Mesothelial cell of epicardium (in vitro differentiated cells): ENCODE measurements at regions not wholly inside any gene's neighbourhood (a gene's known extent, or its start where the extent isn't known, plus 50 kb on each side); places are given as distances from the start of the nearest gene placed in this dataset.

Source experiments
- DNase-seq, 2 experiments: peaks; one replicate each; pipeline ENCODE4 v3.0.0; 2021; ENCODE audit warnings: low spot score in 2 of 2; ENCODE audit not compliant: unreplicated experiment in 2 of 2
- H3K27ac Mint-ChIP-seq: 2 replicates; pipeline ENCODE4 v1.8.0; 2021; ENCODE audit warnings: mixed read lengths
- H3K27me3 Mint-ChIP-seq: 2 replicates; pipeline ENCODE4 v1.8.0; 2021; ENCODE audit warnings: low read depth, mixed read lengths
- H3K36me3 Mint-ChIP-seq: 2 replicates; pipeline ENCODE4 v1.8.0; 2021; ENCODE audit warnings: mixed read lengths
- H3K4me1 Mint-ChIP-seq: 2 replicates; pipeline ENCODE4 v1.8.0; 2021; ENCODE audit warnings: mixed read lengths
- H3K4me3 Mint-ChIP-seq: 2 replicates; pipeline ENCODE4 v1.8.0; 2021; ENCODE audit warnings: mild to moderate bottlenecking, moderate library complexity, mixed read lengths
- H3K9me3 Mint-ChIP-seq: 2 replicates; pipeline ENCODE4 v1.8.0; 2021; ENCODE audit warnings: mixed read lengths
- CTCF ChIP-seq: fragments of 200-600 bp; sonication (generic); IDR thresholded peaks from one replicate; pipeline ENCODE4 v1.5.0; 2021; ENCODE audit warnings: antibody characterized with exemption; ENCODE audit not compliant: unreplicated experiment

GRCh38 chr2:22579341-22579740 is 805.6 kb upstream of the KLHL29 start:
- Mint-ChIP-seq H3K9me3 (peaks cover 32% of the 10 kb centered on the region), H3K4me3 (no peak overlapping the region), H3K4me1 (no peaks in the 10 kb centered on the region), H3K27me3 (no peaks in the 10 kb centered on the region), H3K27ac (no peak overlapping the region), H3K36me3 (peaks cover 5% of the 10 kb centered on the region)
- no peak for DNase-seq
- no peak for TF ChIP-seq CTCF

- no peak for DNase-seq
- Mint-ChIP-seq H3K27ac (no peak overlapping the region), H3K4me3 (no peak overlapping the region), H3K9me3 (peaks cover 48% of the 10 kb centered on the region), H3K36me3 (peaks cover 5% of the 10 kb centered on the region), H3K4me1 (no peaks in the 10 kb centered on the region), H3K27me3 (no peaks in the 10 kb centered on the region)
- TF ChIP-seq CTCF: no peak
Observed at GRCh38 chr2:22582107-22582506, 802.9 kb upstream of the KLHL29 start.

GRCh38 chr2:22596306-22596705 is 788.7 kb upstream of the KLHL29 start:
- H3K9me3 Mint-ChIP-seq: peaks cover 24% of the 10 kb centered on the region
- DNase-seq: no peak
- H3K4me3 Mint-ChIP-seq: no peak overlapping the region
- no peaks in the 10 kb centered on the region for H3K36me3 Mint-ChIP-seq
- no peak overlapping the region for H3K27ac Mint-ChIP-seq
- peaks cover 13% of the 10 kb centered on the region for H3K27me3 Mint-ChIP-seq
- no peak for TF ChIP-seq CTCF
- no peaks in the 10 kb centered on the region for H3K4me1 Mint-ChIP-seq

- peaks cover 13% of the 10 kb centered on the region for H3K27me3 Mint-ChIP-seq
- no peaks in the 10 kb centered on the region for H3K9me3 Mint-ChIP-seq
- no peaks in the 10 kb centered on the region for H3K4me1 Mint-ChIP-seq
- H3K27ac Mint-ChIP-seq: no peak overlapping the region
- no peak for TF ChIP-seq CTCF
- no peak for DNase-seq
- H3K36me3 Mint-ChIP-seq: no peaks in the 10 kb centered on the region
- no peak overlapping the region for H3K4me3 Mint-ChIP-seq
Observed at GRCh38 chr2:22600156-22600555, 784.8 kb upstream of the KLHL29 start.

- no peak overlapping the region for H3K27ac Mint-ChIP-seq
- no peaks in the 10 kb centered on the region for H3K9me3 Mint-ChIP-seq
- no peak overlapping the region for H3K4me3 Mint-ChIP-seq
- DNase-seq: no peak
- no peaks in the 10 kb centered on the region for H3K4me1 Mint-ChIP-seq
- no peaks in the 10 kb centered on the region for H3K36me3 Mint-ChIP-seq
- H3K27me3 Mint-ChIP-seq: peaks cover 13% of the 10 kb centered on the region
- no peak for TF ChIP-seq CTCF
Observed at GRCh38 chr2:22600999-22601398, 784.0 kb upstream of the KLHL29 start.

GRCh38 chr2:22604136-22604535 is 780.8 kb upstream of the KLHL29 start:
- H3K27me3 Mint-ChIP-seq: peaks cover 3% of the 10 kb centered on the region

More at GRCh38 chr2:22604136-22604535, 780.8 kb upstream of the KLHL29 start:
- TF ChIP-seq CTCF: no peak
- Mint-ChIP-seq H3K27ac (no peak overlapping the region), H3K9me3 (no peaks in the 10 kb centered on the region), H3K36me3 (no peaks in the 10 kb centered on the region), H3K4me3 (no peak overlapping the region), H3K4me1 (no peaks in the 10 kb centered on the region)
- no peak for DNase-seq
